ENCODE measurements at regions not wholly inside any gene's neighbourhood (a gene's known extent, or its start where the extent isn't known, plus 50 kb on each side); places are given as distances from the start of the nearest gene placed in this dataset.

DNA sequence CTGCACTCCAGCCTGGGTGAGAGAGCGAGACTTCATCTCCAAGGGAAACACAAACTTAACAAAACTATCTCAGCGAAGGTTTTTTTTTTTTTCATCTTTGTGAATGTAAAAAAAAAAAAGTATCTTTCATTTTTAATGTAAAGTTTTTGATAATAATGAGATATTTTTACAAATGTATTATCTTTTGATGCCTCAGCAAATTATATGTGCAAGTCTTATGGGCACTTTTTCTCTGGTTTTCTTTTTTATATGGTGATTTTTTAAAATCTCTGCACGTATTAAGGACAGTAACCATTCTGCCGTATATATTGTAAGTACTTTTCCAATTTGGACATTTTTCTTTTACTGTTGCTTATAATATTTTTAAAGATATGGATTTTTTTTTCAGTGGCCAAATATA, 76.8 kb downstream of the MAFB start:
- TF ChIP-seq, protein P1, sequence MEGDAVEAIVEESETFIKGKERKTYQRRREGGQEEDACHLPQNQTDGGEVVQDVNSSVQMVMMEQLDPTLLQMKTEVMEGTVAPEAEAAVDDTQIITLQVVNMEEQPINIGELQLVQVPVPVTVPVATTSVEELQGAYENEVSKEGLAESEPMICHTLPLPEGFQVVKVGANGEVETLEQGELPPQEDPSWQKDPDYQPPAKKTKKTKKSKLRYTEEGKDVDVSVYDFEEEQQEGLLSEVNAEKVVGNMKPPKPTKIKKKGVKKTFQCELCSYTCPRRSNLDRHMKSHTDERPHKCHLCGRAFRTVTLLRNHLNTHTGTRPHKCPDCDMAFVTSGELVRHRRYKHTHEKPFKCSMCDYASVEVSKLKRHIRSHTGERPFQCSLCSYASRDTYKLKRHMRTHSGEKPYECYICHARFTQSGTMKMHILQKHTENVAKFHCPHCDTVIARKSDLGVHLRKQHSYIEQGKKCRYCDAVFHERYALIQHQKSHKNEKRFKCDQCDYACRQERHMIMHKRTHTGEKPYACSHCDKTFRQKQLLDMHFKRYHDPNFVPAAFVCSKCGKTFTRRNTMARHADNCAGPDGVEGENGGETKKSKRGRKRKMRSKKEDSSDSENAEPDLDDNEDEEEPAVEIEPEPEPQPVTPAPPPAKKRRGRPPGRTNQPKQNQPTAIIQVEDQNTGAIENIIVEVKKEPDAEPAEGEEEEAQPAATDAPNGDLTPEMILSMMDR (IDR thresholded peaks at IDR 0.05; ENCODE audit: low read length): no peak
- no peak for TF ChIP-seq EZH2 (IDR thresholded peaks at IDR 0.05; ENCODE audit: borderline replicate concordance, low read length)
- Histone ChIP-seq H3K36me3 (ENCODE audit: insufficient read depth, low read length) (no peaks in the 10 kb centered on the region), H3K27ac (ENCODE audit: low read depth, low read length, poor library complexity, severe bottlenecking) (no peak overlapping the region), H3K4me3 (ENCODE audit: low read depth, low read length, poor library complexity, severe bottlenecking) (no peak overlapping the region), H3K4me1 (ENCODE audit: insufficient read depth, low read length, severe bottlenecking) (no peaks in the 10 kb centered on the region), H3K9ac (ENCODE audit: low read length) (no peak overlapping the region), H3K4me2 (ENCODE audit: low read length) (no peak overlapping the region), H3F3A (ENCODE audit: insufficient read depth, low read length) (no peaks in the 10 kb centered on the region), H3K79me2 (ENCODE audit: insufficient read depth, low read length) (no peaks in the 10 kb centered on the region), H3K27me3 (ENCODE audit: insufficient read depth, low read length) (no peaks in the 10 kb centered on the region), H3K9me3 (ENCODE audit: low read length) (no peaks in the 10 kb centered on the region), H4K20me1 (ENCODE audit: insufficient read depth, low read length) (no peaks in the 10 kb centered on the region), H2AFZ (ENCODE audit: low read length) (no peak overlapping the region), H3K9me2 (ENCODE audit: low read depth, low read length) (no peaks in the 10 kb centered on the region)

DNA sequence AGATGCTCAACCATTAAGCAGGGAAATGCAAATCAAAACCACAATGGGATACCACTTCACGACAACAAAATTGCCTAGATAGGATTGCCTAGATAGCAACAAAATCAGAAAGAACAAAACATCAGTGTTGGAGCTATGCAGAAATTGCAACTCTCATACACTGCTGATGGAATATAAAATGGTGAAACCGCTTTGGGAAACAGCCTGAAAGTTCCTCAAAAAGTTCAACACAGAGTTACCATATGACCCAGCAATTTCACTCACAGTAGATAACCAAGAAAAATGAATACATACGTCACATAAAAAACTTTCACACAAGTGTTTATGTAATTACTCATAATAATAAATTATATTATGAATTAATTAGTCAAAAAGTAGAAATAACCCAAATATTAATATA, 78.3 kb downstream of the MAFB start:
- H3K36me3 ChIP-seq (ENCODE audit: insufficient read depth, low read length): no peaks in the 10 kb centered on the region
- no peaks in the 10 kb centered on the region for H3K9me3 ChIP-seq (ENCODE audit: low read length)
- H3K9me2 ChIP-seq (ENCODE audit: low read depth, low read length): no peaks in the 10 kb centered on the region
- no peak overlapping the region for H3K27ac ChIP-seq (ENCODE audit: low read depth, low read length, poor library complexity, severe bottlenecking)
- H3K79me2 ChIP-seq (ENCODE audit: insufficient read depth, low read length): no peaks in the 10 kb centered on the region
- H3F3A ChIP-seq (ENCODE audit: insufficient read depth, low read length): no peaks in the 10 kb centered on the region
- H3K9ac ChIP-seq (ENCODE audit: low read length): no peak overlapping the region
- no peak overlapping the region for H2AFZ ChIP-seq (ENCODE audit: low read length)
- no peaks in the 10 kb centered on the region for H3K4me1 ChIP-seq (ENCODE audit: insufficient read depth, low read length, severe bottlenecking)
- no peak overlapping the region for H3K4me2 ChIP-seq (ENCODE audit: low read length)
- H4K20me1 ChIP-seq (ENCODE audit: insufficient read depth, low read length): no peaks in the 10 kb centered on the region
- no peak for TF ChIP-seq EZH2 (IDR thresholded peaks at IDR 0.05; ENCODE audit: borderline replicate concordance, low read length)
- TF ChIP-seq, protein P1 (IDR thresholded peaks at IDR 0.05; ENCODE audit: low read length): no peak
- no peaks in the 10 kb centered on the region for H3K27me3 ChIP-seq (ENCODE audit: insufficient read depth, low read length)
- no peak overlapping the region for H3K4me3 ChIP-seq (ENCODE audit: low read depth, low read length, poor library complexity, severe bottlenecking)

GRCh38 chr20:40607927-40608326, 81.1 kb downstream of the MAFB start:
- no peak overlapping the region for H3K4me2 ChIP-seq (ENCODE audit: low read length)
- TF ChIP-seq EZH2 (IDR thresholded peaks at IDR 0.05; ENCODE audit: borderline replicate concordance, low read length): no peak
- TF ChIP-seq, protein P1 (IDR thresholded peaks at IDR 0.05; ENCODE audit: low read length): no peak
- H3K4me1 ChIP-seq (ENCODE audit: insufficient read depth, low read length, severe bottlenecking): no peaks in the 10 kb centered on the region
- no peaks in the 10 kb centered on the region for H3K9me3 ChIP-seq (ENCODE audit: low read length)
- H2AFZ ChIP-seq (ENCODE audit: low read length): no peak overlapping the region
- H3K36me3 ChIP-seq (ENCODE audit: insufficient read depth, low read length): no peaks in the 10 kb centered on the region
- H3K4me3 ChIP-seq (ENCODE audit: low read depth, low read length, poor library complexity, severe bottlenecking): no peak overlapping the region
- no peaks in the 10 kb centered on the region for H3F3A ChIP-seq (ENCODE audit: insufficient read depth, low read length)
- H4K20me1 ChIP-seq (ENCODE audit: insufficient read depth, low read length): no peaks in the 10 kb centered on the region
- H3K79me2 ChIP-seq (ENCODE audit: insufficient read depth, low read length): no peaks in the 10 kb centered on the region
- H3K9me2 ChIP-seq (ENCODE audit: low read depth, low read length): no peaks in the 10 kb centered on the region
- no peak overlapping the region for H3K9ac ChIP-seq (ENCODE audit: low read length)
- no peaks in the 10 kb centered on the region for H3K27me3 ChIP-seq (ENCODE audit: insufficient read depth, low read length)
- H3K27ac ChIP-seq (ENCODE audit: low read depth, low read length, poor library complexity, severe bottlenecking): no peak overlapping the region
